H9 (cell line): ENCODE measurements at regions not wholly inside any gene's neighbourhood (a gene's known extent, or its start where the extent isn't known, plus 50 kb on each side); places are given as distances from the start of the nearest gene placed in this dataset.

ENCODE experiments used
- DNase-seq: peaks from one replicate; pipeline ENCODE4 v3.0.0-alpha.2; 2017
- H2AFZ ChIP-seq: one replicate; pipeline ENCODE4 v1.6.1; 2013; ENCODE audit warnings: mild to moderate bottlenecking, low read length, control low read depth, moderate library complexity
- H2AK5ac ChIP-seq: 2 replicates; pipeline ENCODE4 v1.6.1; 2013; ENCODE audit warnings: low read length, control low read depth, mixed read lengths; ENCODE audit not compliant: insufficient read length
- H2BK120ac ChIP-seq: one replicate; pipeline ENCODE4 v1.6.1; 2013; ENCODE audit warnings: low read depth, mild to moderate bottlenecking, low read length, control low read depth, inconsistent platforms; ENCODE audit not compliant: poor library complexity, severe bottlenecking
- H2BK12ac ChIP-seq: 2 replicates; pipeline ENCODE4 v1.6.1; 2013; ENCODE audit warnings: low read length, control low read depth, mixed read lengths, low read depth; ENCODE audit not compliant: insufficient read length
- H2BK15ac ChIP-seq: 2 replicates; pipeline ENCODE4 v1.6.1; 2013; ENCODE audit warnings: low read depth, low read length, control low read depth
- H2BK20ac ChIP-seq: one replicate; pipeline ENCODE4 v1.6.1; 2013; ENCODE audit warnings: low read depth, mild to moderate bottlenecking, low read length, control low read depth, inconsistent platforms; ENCODE audit not compliant: poor library complexity, severe bottlenecking
- H2BK5ac ChIP-seq: 2 replicates; pipeline ENCODE4 v1.6.1; 2013; ENCODE audit warnings: low read length, control low read depth, mixed read lengths; ENCODE audit not compliant: insufficient read length
- H3K14ac ChIP-seq: 2 replicates; pipeline ENCODE4 v1.6.1; 2013; ENCODE audit warnings: low read length, control low read depth; ENCODE audit not compliant: insufficient read depth
- H3K18ac ChIP-seq: 2 replicates; pipeline ENCODE4 v1.6.1; 2013; ENCODE audit warnings: low read depth, mild to moderate bottlenecking, mixed read lengths, low read length, control low read depth; ENCODE audit not compliant: insufficient read length
- H3K23ac ChIP-seq: 2 replicates; pipeline ENCODE4 v1.6.1; 2013; ENCODE audit warnings: low read length, control low read depth, mixed read lengths, low read depth; ENCODE audit not compliant: insufficient read length
- H3K23me2 ChIP-seq: 2 replicates; pipeline ENCODE4 v1.6.1; 2013; ENCODE audit warnings: low read depth, mild to moderate bottlenecking, mixed read lengths, low read length, control low read depth; ENCODE audit not compliant: insufficient read length, poor library complexity, severe bottlenecking
- H3K27ac ChIP-seq: 2 replicates; pipeline ENCODE4 v1.5.1; 2013; ENCODE audit warnings: low read length, control low read depth, mixed read lengths, low read depth; ENCODE audit not compliant: insufficient read length
- H3K27me3 ChIP-seq: 2 replicates; pipeline ENCODE4 v1.6.1; 2013; ENCODE audit warnings: low read length, control low read depth, inconsistent platforms; ENCODE audit not compliant: insufficient read depth
- H3K4ac ChIP-seq: 2 replicates; pipeline ENCODE4 v1.6.1; 2013; ENCODE audit warnings: low read depth, mild to moderate bottlenecking, control low read depth, inconsistent platforms, low read length, moderate library complexity
- H3K4me1 ChIP-seq: 2 replicates; pipeline ENCODE4 v1.6.1; 2013; ENCODE audit warnings: low read length, control low read depth, inconsistent platforms; ENCODE audit not compliant: insufficient read depth
- H3K4me2 ChIP-seq: 2 replicates; pipeline ENCODE4 v1.6.1; 2013; ENCODE audit warnings: low read length, control low read depth, mixed read lengths; ENCODE audit not compliant: insufficient read length, insufficient read depth
- H3K56ac ChIP-seq: 2 replicates; pipeline ENCODE4 v1.6.1; 2013; ENCODE audit warnings: low read depth, mild to moderate bottlenecking, mixed read lengths, low read length, control low read depth; ENCODE audit not compliant: insufficient read length
- H3K79me1 ChIP-seq: 2 replicates; pipeline ENCODE4 v1.6.1; 2013; ENCODE audit warnings: low read depth, mild to moderate bottlenecking, moderate library complexity, low read length, control low read depth, inconsistent platforms; ENCODE audit not compliant: insufficient read depth, poor library complexity, severe bottlenecking
- H3K79me2 ChIP-seq: 2 replicates; pipeline ENCODE4 v1.6.1; 2013; ENCODE audit warnings: low read length, control low read depth, inconsistent platforms; ENCODE audit not compliant: insufficient read depth
- H3K9ac ChIP-seq: 2 replicates; pipeline ENCODE4 v1.6.1; 2013; ENCODE audit warnings: low read length, control low read depth, mixed read lengths; ENCODE audit not compliant: insufficient read length; ENCODE audit errors: extremely low read depth
- H3K9me3 ChIP-seq: one replicate; pipeline ENCODE4 v1.6.1; 2013; ENCODE audit warnings: low read depth, low read length, inconsistent platforms; ENCODE audit not compliant: control insufficient read depth
- H3T11ph ChIP-seq: one replicate; pipeline ENCODE4 v1.6.1; 2013; ENCODE audit warnings: mild to moderate bottlenecking, low read length, control low read depth, inconsistent platforms
- H4K20me1 ChIP-seq: one replicate; pipeline ENCODE4 v1.6.1; 2013; ENCODE audit not compliant: control insufficient read depth, insufficient read length, insufficient read depth
- H4K5ac ChIP-seq: 2 replicates; pipeline ENCODE4 v1.6.1; 2013; ENCODE audit warnings: low read depth, mild to moderate bottlenecking, mixed read lengths, low read length, control low read depth; ENCODE audit not compliant: insufficient read length
- H4K8ac ChIP-seq: replicated peaks from 2 replicates; pipeline ENCODE4 v1.6.1; 2013; ENCODE audit warnings: low read length, control low read depth, mixed read lengths, low read depth; ENCODE audit not compliant: insufficient read length
- H4K91ac ChIP-seq: 2 replicates; pipeline ENCODE4 v1.6.1; 2013; ENCODE audit warnings: low read depth, mild to moderate bottlenecking, moderate library complexity, mixed read lengths, low read length, control low read depth; ENCODE audit not compliant: insufficient read length
- H3K27ac Mint-ChIP-seq, 3 experiments: 2 replicates in 2 of 3; 3 replicates in 1 of 3; pipeline ENCODE4 v1.8.0; 2020 to 2021; ENCODE audit warnings: mixed read lengths in 3 of 3, mild to moderate bottlenecking in 1 of 3, moderate library complexity in 1 of 3
- H3K27me3 Mint-ChIP-seq: 2 replicates; pipeline ENCODE4 v1.8.0; 2021; ENCODE audit warnings: low read depth, mild to moderate bottlenecking, moderate library complexity, mixed read lengths
- H3K36me3 Mint-ChIP-seq, 3 experiments: 2 replicates in 2 of 3; 3 replicates in 1 of 3; pipeline ENCODE4 v1.8.0; 2020 to 2021; ENCODE audit warnings: low read depth in 3 of 3, mixed read lengths in 3 of 3; ENCODE audit not compliant: insufficient read depth in 1 of 3
- H3K4me1 Mint-ChIP-seq, 2 experiments: 2 replicates each; pipeline ENCODE4 v1.8.0; 2020; ENCODE audit warnings: mixed read lengths in 2 of 2
- H3K4me3 Mint-ChIP-seq, 2 experiments: 2 replicates in 1 of 2; 3 replicates in 1 of 2; pipeline ENCODE4 v1.8.0; 2020 to 2021; ENCODE audit warnings: mild to moderate bottlenecking in 2 of 2, mixed read lengths in 2 of 2, moderate library complexity in 1 of 2
- H3K9me3 Mint-ChIP-seq, 2 experiments: 2 replicates in 1 of 2; 3 replicates in 1 of 2; pipeline ENCODE4 v1.8.0; 2020; ENCODE audit warnings: mild to moderate bottlenecking in 2 of 2, mixed read lengths in 2 of 2, moderate library complexity in 1 of 2
- CTCF ChIP-seq: fragments of 200-600 bp; sonication (generic); conservative IDR thresholded peaks from 3 replicates; pipeline ENCODE4 v1.8.0; 2021; ENCODE audit warnings: antibody characterized with exemption, mild to moderate bottlenecking
- WGBS: extraction: QIAGEN DNeasy Blood & Tissue Kit; methylation state at CpG from one replicate; pipeline ENCODE4 v1.1.7; 2013; ENCODE audit warnings: missing lambda C conversion rate, low lambda C conversion rate, mixed read lengths; ENCODE audit not compliant: insufficient read length; ENCODE audit errors: extremely low coverage; 5-methylcytosine and 5-hydroxymethylcytosine counted together

- no peak overlapping the region for H3K4me3 Mint-ChIP-seq
- no peaks in the 10 kb centered on the region for H3K27me3 ChIP-seq
- no peak overlapping the region for H4K8ac ChIP-seq
- H3K9me3 ChIP-seq, result no peaks in the 10 kb centered on the region
- H3K4me1 Mint-ChIP-seq, result peaks cover 0 to 24% of the 10 kb centered on the region in 2 experiments
- H3K23ac ChIP-seq, result no peak overlapping the region
- no peak overlapping the region for H3K9ac ChIP-seq
- no peak overlapping the region for H3K4me2 ChIP-seq
- no peak overlapping the region for H2BK12ac ChIP-seq
- no peak overlapping the region for H2AFZ ChIP-seq
- H2BK120ac ChIP-seq, result no peak overlapping the region
- no peaks in the 10 kb centered on the region for H3K79me2 ChIP-seq
- no peaks in the 10 kb centered on the region; a peak in 1 of 7 replicates for H3K36me3 Mint-ChIP-seq
- no peak overlapping the region for H4K91ac ChIP-seq
- H3K18ac ChIP-seq, result no peak overlapping the region
- no peak for TF ChIP-seq CTCF
- H2AK5ac ChIP-seq, result no peak overlapping the region
- H2BK20ac ChIP-seq, result no peak overlapping the region
- H3K79me1 ChIP-seq, result no peaks in the 10 kb centered on the region
- H3K27ac Mint-ChIP-seq, result 0 out of 7 replicates have a peak overlapping the region, but pooled peaks of 1 of the 3 experiments have one; percentile 28
- no peak overlapping the region for H3T11ph ChIP-seq
- H3K23me2 ChIP-seq, result no peaks in the 10 kb centered on the region
- peaks cover 4 to 7% of the 10 kb centered on the region in 2 experiments; a peak in 3 of 5 replicates for H3K9me3 Mint-ChIP-seq
- no peaks in the 10 kb centered on the region; the same call in 1 of the 2 replicates for H3K27me3 Mint-ChIP-seq
- no peak overlapping the region for H3K56ac ChIP-seq
- H3K4ac ChIP-seq, result no peak overlapping the region
- no peaks in the 10 kb centered on the region for H4K20me1 ChIP-seq
- no peaks in the 10 kb centered on the region for H3K4me1 ChIP-seq
- no peak for DNase-seq
- H2BK15ac ChIP-seq, result no peak overlapping the region
- no peak overlapping the region for H3K27ac ChIP-seq
- WGBS, result no CpG with 5 or more reads among the region's 2 CpGs
- H3K14ac ChIP-seq, result no peak overlapping the region
- H2BK5ac ChIP-seq, result no peak overlapping the region
- H4K5ac ChIP-seq, result no peak overlapping the region
Measured at GRCh38 chr13:91053318-91054065, 294.0 kb upstream of the MIR17HG start.
